ENCODE measurements at regions not wholly inside any gene's neighbourhood (a gene's known extent, or its start where the extent isn't known, plus 50 kb on each side); places are given as distances from the start of the nearest gene placed in this dataset.

GRCh38 chr11:37506531-37506930, 908.5 kb upstream of the RAG2 start:
- H3K4me1 Mint-ChIP-seq: peaks cover 12% of the 10 kb centered on the region; the same call in 1 of the 2 replicates
- peaks cover 8% of the 10 kb centered on the region; the same call in 1 of the 2 replicates for H3K27me3 Mint-ChIP-seq (ENCODE audit: low read depth)
- CTCF ChIA-PET: no interaction called here
- H3K36me3 Mint-ChIP-seq: peaks cover 61% of the 10 kb centered on the region
- POLR2A ChIA-PET: no interaction called here
- TF ChIP-seq ZNF512 (CRISPR knock-in tag; IDR thresholded peaks at IDR 0.05; ENCODE audit: borderline replicate concordance) (no peak), TCF7 (CRISPR knock-in tag; IDR thresholded peaks at IDR 0.05; ENCODE audit: low read depth) (no peak), TEAD4 (CRISPR knock-in tag; IDR thresholded peaks at IDR 0.05) (no peak), TP53 (CRISPR knock-in tag; IDR thresholded peaks at IDR 0.05) (no peak), SOX15 (CRISPR knock-in tag; IDR thresholded peaks at IDR 0.05) (no peak), ZNF138 (CRISPR knock-in tag; conservative IDR thresholded peaks at IDR 0.05) (no peak)
- DNase-seq (ENCODE audit: low spot score) (no peak), ATAC-seq (no peak)
- H3K27ac Mint-ChIP-seq: no peak overlapping the region
- no peak overlapping the region for H3K4me3 Mint-ChIP-seq
- peaks cover 80% of the 10 kb centered on the region for H3K9me3 Mint-ChIP-seq

- Mint-ChIP-seq H3K9me3 (peaks cover 80% of the 10 kb centered on the region), H3K4me3 (no peak overlapping the region), H3K27me3 (ENCODE audit: low read depth) (peaks cover 8% of the 10 kb centered on the region; the same call in 1 of the 2 replicates), H3K4me1 (peaks cover 12% of the 10 kb centered on the region; the same call in 1 of the 2 replicates), H3K27ac (no peak overlapping the region), H3K36me3 (peaks cover 57% of the 10 kb centered on the region)
- TF ChIP-seq, protein P1, sequence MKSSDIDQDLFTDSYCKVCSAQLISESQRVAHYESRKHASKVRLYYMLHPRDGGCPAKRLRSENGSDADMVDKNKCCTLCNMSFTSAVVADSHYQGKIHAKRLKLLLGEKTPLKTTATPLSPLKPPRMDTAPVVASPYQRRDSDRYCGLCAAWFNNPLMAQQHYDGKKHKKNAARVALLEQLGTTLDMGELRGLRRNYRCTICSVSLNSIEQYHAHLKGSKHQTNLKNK (CRISPR knock-in tag; IDR thresholded peaks at IDR 0.05): no peak
- no peak for TF ChIP-seq ZNF671 (CRISPR knock-in tag; IDR thresholded peaks at IDR 0.05)
- TF ChIP-seq, protein P2, sequence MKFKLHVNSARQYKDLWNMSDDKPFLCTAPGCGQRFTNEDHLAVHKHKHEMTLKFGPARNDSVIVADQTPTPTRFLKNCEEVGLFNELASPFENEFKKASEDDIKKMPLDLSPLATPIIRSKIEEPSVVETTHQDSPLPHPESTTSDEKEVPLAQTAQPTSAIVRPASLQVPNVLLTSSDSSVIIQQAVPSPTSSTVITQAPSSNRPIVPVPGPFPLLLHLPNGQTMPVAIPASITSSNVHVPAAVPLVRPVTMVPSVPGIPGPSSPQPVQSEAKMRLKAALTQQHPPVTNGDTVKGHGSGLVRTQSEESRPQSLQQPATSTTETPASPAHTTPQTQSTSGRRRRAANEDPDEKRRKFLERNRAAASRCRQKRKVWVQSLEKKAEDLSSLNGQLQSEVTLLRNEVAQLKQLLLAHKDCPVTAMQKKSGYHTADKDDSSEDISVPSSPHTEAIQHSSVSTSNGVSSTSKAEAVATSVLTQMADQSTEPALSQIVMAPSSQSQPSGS (CRISPR knock-in tag; IDR thresholded peaks at IDR 0.05; ENCODE audit: borderline replicate concordance, low read depth): no peak
- no peak for TF ChIP-seq ZNF219 (CRISPR knock-in tag; IDR thresholded peaks at IDR 0.05; ENCODE audit: borderline replicate concordance)
- TF ChIP-seq, protein P3, sequence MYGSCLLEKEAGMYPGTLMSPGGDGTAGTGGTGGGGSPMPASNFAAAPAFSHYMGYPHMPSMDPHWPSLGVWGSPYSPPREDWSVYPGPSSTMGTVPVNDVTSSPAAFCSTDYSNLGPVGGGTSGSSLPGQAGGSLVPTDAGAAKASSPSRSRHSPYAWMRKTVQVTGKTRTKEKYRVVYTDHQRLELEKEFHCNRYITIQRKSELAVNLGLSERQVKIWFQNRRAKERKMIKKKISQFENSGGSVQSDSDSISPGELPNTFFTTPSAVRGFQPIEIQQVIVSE (CRISPR knock-in tag; IDR thresholded peaks at IDR 0.05; ENCODE audit: borderline replicate concordance): no peak
- TF ChIP-seq ZNF416 (CRISPR knock-in tag; IDR thresholded peaks at IDR 0.05): no peak
- no peak for TF ChIP-seq ERG (CRISPR knock-in tag; IDR thresholded peaks at IDR 0.05)
- TF ChIP-seq CREM (CRISPR knock-in tag; IDR thresholded peaks at IDR 0.05): no peak
- no peak for TF ChIP-seq NFE2L1 (CRISPR knock-in tag; IDR thresholded peaks at IDR 0.05)
- TF ChIP-seq, protein P4, sequence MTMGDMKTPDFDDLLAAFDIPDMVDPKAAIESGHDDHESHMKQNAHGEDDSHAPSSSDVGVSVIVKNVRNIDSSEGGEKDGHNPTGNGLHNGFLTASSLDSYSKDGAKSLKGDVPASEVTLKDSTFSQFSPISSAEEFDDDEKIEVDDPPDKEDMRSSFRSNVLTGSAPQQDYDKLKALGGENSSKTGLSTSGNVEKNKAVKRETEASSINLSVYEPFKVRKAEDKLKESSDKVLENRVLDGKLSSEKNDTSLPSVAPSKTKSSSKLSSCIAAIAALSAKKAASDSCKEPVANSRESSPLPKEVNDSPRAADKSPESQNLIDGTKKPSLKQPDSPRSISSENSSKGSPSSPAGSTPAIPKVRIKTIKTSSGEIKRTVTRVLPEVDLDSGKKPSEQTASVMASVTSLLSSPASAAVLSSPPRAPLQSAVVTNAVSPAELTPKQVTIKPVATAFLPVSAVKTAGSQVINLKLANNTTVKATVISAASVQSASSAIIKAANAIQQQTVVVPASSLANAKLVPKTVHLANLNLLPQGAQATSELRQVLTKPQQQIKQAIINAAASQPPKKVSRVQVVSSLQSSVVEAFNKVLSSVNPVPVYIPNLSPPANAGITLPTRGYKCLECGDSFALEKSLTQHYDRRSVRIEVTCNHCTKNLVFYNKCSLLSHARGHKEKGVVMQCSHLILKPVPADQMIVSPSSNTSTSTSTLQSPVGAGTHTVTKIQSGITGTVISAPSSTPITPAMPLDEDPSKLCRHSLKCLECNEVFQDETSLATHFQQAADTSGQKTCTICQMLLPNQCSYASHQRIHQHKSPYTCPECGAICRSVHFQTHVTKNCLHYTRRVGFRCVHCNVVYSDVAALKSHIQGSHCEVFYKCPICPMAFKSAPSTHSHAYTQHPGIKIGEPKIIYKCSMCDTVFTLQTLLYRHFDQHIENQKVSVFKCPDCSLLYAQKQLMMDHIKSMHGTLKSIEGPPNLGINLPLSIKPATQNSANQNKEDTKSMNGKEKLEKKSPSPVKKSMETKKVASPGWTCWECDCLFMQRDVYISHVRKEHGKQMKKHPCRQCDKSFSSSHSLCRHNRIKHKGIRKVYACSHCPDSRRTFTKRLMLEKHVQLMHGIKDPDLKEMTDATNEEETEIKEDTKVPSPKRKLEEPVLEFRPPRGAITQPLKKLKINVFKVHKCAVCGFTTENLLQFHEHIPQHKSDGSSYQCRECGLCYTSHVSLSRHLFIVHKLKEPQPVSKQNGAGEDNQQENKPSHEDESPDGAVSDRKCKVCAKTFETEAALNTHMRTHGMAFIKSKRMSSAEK (CRISPR knock-in tag; IDR thresholded peaks at IDR 0.05; ENCODE audit: borderline replicate concordance): no peak
- TF ChIP-seq IRF2 (CRISPR knock-in tag; IDR thresholded peaks at IDR 0.05; ENCODE audit: borderline replicate concordance, low read depth): no peak
- no peak for TF ChIP-seq E2F1 (CRISPR knock-in tag; IDR thresholded peaks at IDR 0.05)
- no peak for TF ChIP-seq TEAD1 (CRISPR knock-in tag; IDR thresholded peaks at IDR 0.05)
- TF ChIP-seq, protein P5, sequence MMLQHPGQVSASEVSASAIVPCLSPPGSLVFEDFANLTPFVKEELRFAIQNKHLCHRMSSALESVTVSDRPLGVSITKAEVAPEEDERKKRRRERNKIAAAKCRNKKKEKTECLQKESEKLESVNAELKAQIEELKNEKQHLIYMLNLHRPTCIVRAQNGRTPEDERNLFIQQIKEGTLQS (CRISPR knock-in tag; conservative IDR thresholded peaks at IDR 0.05): no peak
- no peak for TF ChIP-seq USF2 (CRISPR knock-in tag; IDR thresholded peaks at IDR 0.05)
- ATAC-seq (no peak), DNase-seq (ENCODE audit: low spot score) (no peak)
- POLR2A ChIA-PET: no interaction called here
- CTCF ChIA-PET: no interaction called here
Observed at GRCh38 chr11:37505406-37505805, 907.4 kb upstream of the RAG2 start.

All from WTC11 (cell line).